PFSK-1 (cell line): ENCODE measurements at regions not wholly inside any gene's neighbourhood (a gene's known extent, or its start where the extent isn't known, plus 50 kb on each side); places are given as distances from the start of the nearest gene placed in this dataset.

ENCODE experiments used
- POLR2AphosphoS5 ChIP-seq: IDR thresholded peaks from 2 replicates; pipeline ENCODE4 v1.6.1; 2012; ENCODE audit warnings: low read depth, mild to moderate bottlenecking, control low read depth, low read length, moderate library complexity
- SIN3A ChIP-seq: IDR thresholded peaks from 2 replicates; pipeline ENCODE4 v1.6.1; 2012; ENCODE audit warnings: mild to moderate bottlenecking, low read length, moderate library complexity, borderline replicate concordance; ENCODE audit not compliant: insufficient read depth
- TAF1 ChIP-seq: IDR thresholded peaks from 2 replicates; pipeline ENCODE4 v1.6.1; 2012; ENCODE audit warnings: low read length, control low read depth, borderline replicate concordance; ENCODE audit not compliant: insufficient read depth
- TF ChIP-seq, protein P1 (sequence below), 2 experiments: IDR thresholded peaks; 2 replicates each; pipeline versions ENCODE4 v1.6.1 to v1.8.0; 2011 to 2012; ENCODE audit warnings: low read depth in 2 of 2, low read length in 2 of 2, control low read depth in 1 of 2, inconsistent platforms in 1 of 2, mild to moderate bottlenecking in 1 of 2, moderate library complexity in 1 of 2; ENCODE audit not compliant: insufficient read depth in 1 of 2

DNA sequence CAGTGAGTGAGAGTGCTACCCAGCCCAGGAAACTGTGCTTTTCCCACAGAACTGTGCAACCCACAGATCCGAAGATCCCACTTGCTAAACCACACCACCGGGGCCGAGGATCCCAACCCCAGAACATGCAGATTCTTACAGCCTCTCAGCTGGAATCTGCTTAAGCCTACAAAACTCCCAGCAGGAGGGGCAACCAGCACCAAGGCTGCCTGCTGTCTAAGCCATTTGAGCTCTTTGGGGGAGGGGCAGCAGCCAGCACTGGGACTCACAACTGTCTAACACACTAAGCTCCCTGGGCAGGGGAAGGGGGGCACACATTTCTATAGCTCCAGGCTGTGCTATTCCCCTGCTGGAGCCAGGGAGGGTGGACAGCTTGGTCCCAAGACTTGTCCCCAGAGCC is 529.9 kb downstream of the XPNPEP1 start:
- no peak for TF ChIP-seq TAF1
- no peak for TF ChIP-seq POLR2AphosphoS5
- TF ChIP-seq, protein P1, sequence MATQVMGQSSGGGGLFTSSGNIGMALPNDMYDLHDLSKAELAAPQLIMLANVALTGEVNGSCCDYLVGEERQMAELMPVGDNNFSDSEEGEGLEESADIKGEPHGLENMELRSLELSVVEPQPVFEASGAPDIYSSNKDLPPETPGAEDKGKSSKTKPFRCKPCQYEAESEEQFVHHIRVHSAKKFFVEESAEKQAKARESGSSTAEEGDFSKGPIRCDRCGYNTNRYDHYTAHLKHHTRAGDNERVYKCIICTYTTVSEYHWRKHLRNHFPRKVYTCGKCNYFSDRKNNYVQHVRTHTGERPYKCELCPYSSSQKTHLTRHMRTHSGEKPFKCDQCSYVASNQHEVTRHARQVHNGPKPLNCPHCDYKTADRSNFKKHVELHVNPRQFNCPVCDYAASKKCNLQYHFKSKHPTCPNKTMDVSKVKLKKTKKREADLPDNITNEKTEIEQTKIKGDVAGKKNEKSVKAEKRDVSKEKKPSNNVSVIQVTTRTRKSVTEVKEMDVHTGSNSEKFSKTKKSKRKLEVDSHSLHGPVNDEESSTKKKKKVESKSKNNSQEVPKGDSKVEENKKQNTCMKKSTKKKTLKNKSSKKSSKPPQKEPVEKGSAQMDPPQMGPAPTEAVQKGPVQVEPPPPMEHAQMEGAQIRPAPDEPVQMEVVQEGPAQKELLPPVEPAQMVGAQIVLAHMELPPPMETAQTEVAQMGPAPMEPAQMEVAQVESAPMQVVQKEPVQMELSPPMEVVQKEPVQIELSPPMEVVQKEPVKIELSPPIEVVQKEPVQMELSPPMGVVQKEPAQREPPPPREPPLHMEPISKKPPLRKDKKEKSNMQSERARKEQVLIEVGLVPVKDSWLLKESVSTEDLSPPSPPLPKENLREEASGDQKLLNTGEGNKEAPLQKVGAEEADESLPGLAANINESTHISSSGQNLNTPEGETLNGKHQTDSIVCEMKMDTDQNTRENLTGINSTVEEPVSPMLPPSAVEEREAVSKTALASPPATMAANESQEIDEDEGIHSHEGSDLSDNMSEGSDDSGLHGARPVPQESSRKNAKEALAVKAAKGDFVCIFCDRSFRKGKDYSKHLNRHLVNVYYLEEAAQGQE (IDR thresholded peaks at IDR 0.05; ENCODE audit: insufficient read depth in 1 of 2, low read depth in 2 of 2, low read length in 2 of 2): no peak
- TF ChIP-seq SIN3A: no peak
